Hindlimb muscle (tissue), 1 donor: ENCODE measurements at regions not wholly inside any gene's neighbourhood (a gene's known extent, or its start where the extent isn't known, plus 50 kb on each side); places are given as distances from the start of the nearest gene placed in this dataset.
A peak's percentile ranks its signal among the peaks of the same experiment; 100 is the strongest.

Experiments
- DNase-seq: peaks from one replicate; pipeline ENCODE4 v3.0.0-alpha.2; 2013

- DNase-seq, result no peak
Measured at GRCh38 chr2:425947-426346, 138.1 kb upstream of the ALKAL2 start.

GRCh38 chr2:425243-425642 lies 137.4 kb upstream of the ALKAL2 start:
- no peak for DNase-seq

GRCh38 chr2:424306-425171 lies 136.6 kb upstream of the ALKAL2 start:
- no peak for DNase-seq

- DNase-seq, result no peak
Measured at GRCh38 chr2:423479-423878, 135.6 kb upstream of the ALKAL2 start.

- no peak for DNase-seq
Measured at GRCh38 chr2:422676-423435, 135.0 kb upstream of the ALKAL2 start.

- DNase-seq, result no peak
Measured at GRCh38 chr2:421406-421805, 133.5 kb upstream of the ALKAL2 start.

GRCh38 chr2:419687-420317 lies 131.9 kb upstream of the ALKAL2 start:
- peak; percentile 16 for DNase-seq

GRCh38 chr2:417662-418061 lies 129.8 kb upstream of the ALKAL2 start:
- no peak for DNase-seq

- no peak for DNase-seq
Measured at GRCh38 chr2:417006-417405, 129.1 kb upstream of the ALKAL2 start.

GRCh38 chr2:415986-416610 lies 128.2 kb upstream of the ALKAL2 start:
- no peak for DNase-seq

- DNase-seq, result no peak
Measured at GRCh38 chr2:409523-409922, 121.6 kb upstream of the ALKAL2 start.

- DNase-seq, result no peak
Measured at GRCh38 chr2:407630-408029, 119.7 kb upstream of the ALKAL2 start.

GRCh38 chr2:406876-407275 lies 119.0 kb upstream of the ALKAL2 start:
- no peak for DNase-seq

GRCh38 chr2:406231-406630 lies 118.3 kb upstream of the ALKAL2 start:
- no peak for DNase-seq

GRCh38 chr2:404581-404980 lies 116.7 kb upstream of the ALKAL2 start:
- no peak for DNase-seq

- DNase-seq, result no peak
Measured at GRCh38 chr2:403682-404081, 115.8 kb upstream of the ALKAL2 start.

GRCh38 chr2:402721-403120 lies 114.8 kb upstream of the ALKAL2 start:
- DNase-seq, result no peak

- DNase-seq, result no peak
Measured at GRCh38 chr2:402206-402605, 114.3 kb upstream of the ALKAL2 start.

- no peak for DNase-seq
Measured at GRCh38 chr2:401019-401679, 113.3 kb upstream of the ALKAL2 start.

- DNase-seq, result no peak
Measured at GRCh38 chr2:397926-398325, 110.0 kb upstream of the ALKAL2 start.

GRCh38 chr2:397521-397920 lies 109.6 kb upstream of the ALKAL2 start:
- no peak for DNase-seq

GRCh38 chr2:396903-397302 lies 109.0 kb upstream of the ALKAL2 start:
- no peak for DNase-seq
